K562 (cell line): ENCODE measurements at regions not wholly inside any gene's neighbourhood (a gene's known extent, or its start where the extent isn't known, plus 50 kb on each side); places are given as distances from the start of the nearest gene placed in this dataset.

Experiments used
- ATAC-seq: fragments of 200-7000 bp; cut with Tn5 transposase; 3 replicates; pipeline ENCODE4 v1.9.1; 2020; ENCODE audit warnings: moderate library complexity
- BruUV-seq: library from RNA; stranded (reverse); fragments of 400-500 nt; replicated peaks from 2 replicates; lab custom pipeline; 2021; lab: Mats Ljungman, UMichigan
- CTCF ChIA-PET: fragments of 300-600 bp; formaldehyde crosslinking; extraction: SDS; loops from one replicate; lab custom pipeline; 2021; ENCODE audit warnings: low intra/inter-chr PET ratio; lab: Yijun Ruan, JAX
- POLR2A ChIA-PET: fragments of 300-600, 350-650 bp; sonication (Branson Sonifier 250); formaldehyde crosslinking; extraction: SDS; loops from one replicate; lab custom pipeline; 2021; ENCODE audit warnings: antibody characterized with exemption, inconsistent platforms; lab: Yijun Ruan, JAX
- DNase-seq, 4 experiments: peaks; one replicate each; pipeline versions ENCODE4 v3.0.0 to v3.0.0-alpha.2; 2011 to 2018; ENCODE audit warnings: low spot score in 3 of 4, mixed read lengths in 3 of 4; ENCODE audit errors: extremely low read depth in 1 of 4
- FAIRE-seq: peaks from 2 replicates; lab custom pipeline; 2011; peaks lifted over from hg19 to GRCh38; lab: Jason Lieb, UNC
- H2AFZ ChIP-seq: 2 replicates; pipeline ENCODE4 v1.6.0; 2011; ENCODE audit warnings: low read depth, low read length, control low read depth, inconsistent platforms
- H3K27ac ChIP-seq: fragments of 200-600 bp; 3 replicates; pipeline ENCODE4 v1.8.0; 2011; ENCODE audit warnings: low read depth, mild to moderate bottlenecking, control low read depth, inconsistent platforms, low read length, moderate library complexity, mixed read lengths; ENCODE audit errors: extremely low read depth
- H3K27me3 ChIP-seq, 2 experiments: fragments of 300-600 bp in 1 of 2; 2 replicates in 1 of 2; 3 replicates in 1 of 2; pipeline versions ENCODE4 v1.6.0 to v1.8.0; 2011; ENCODE audit warnings: inconsistent platforms in 2 of 2, low read length in 2 of 2, mild to moderate bottlenecking in 1 of 2, mixed read lengths in 1 of 2, moderate library complexity in 1 of 2; ENCODE audit not compliant: control insufficient read depth in 2 of 2, insufficient read depth in 2 of 2
- H3K36me3 ChIP-seq: fragments of 300-600 bp; 3 replicates; pipeline ENCODE4 v1.8.0; 2011; ENCODE audit warnings: mild to moderate bottlenecking, low read length, inconsistent platforms; ENCODE audit not compliant: control insufficient read depth, insufficient read depth
- H3K4me1 ChIP-seq, 2 experiments: fragments of 200-600 bp in 1 of 2; replicated peaks in 1 of 2; 2 replicates in 1 of 2; 3 replicates in 1 of 2; pipeline versions ENCODE4 v1.5.1 to v1.8.0; 2011; ENCODE audit warnings: inconsistent platforms in 2 of 2, low read length in 2 of 2, mild to moderate bottlenecking in 1 of 2, mixed read lengths in 1 of 2, moderate library complexity in 1 of 2; ENCODE audit not compliant: control insufficient read depth in 2 of 2, insufficient read depth in 2 of 2
- H3K4me2 ChIP-seq: 2 replicates; pipeline ENCODE4 v1.6.1; 2011; ENCODE audit warnings: low read length, control low read depth, inconsistent platforms, mixed read lengths; ENCODE audit not compliant: insufficient read depth
- H3K4me3 ChIP-seq: fragments of 200-600 bp; sonication (generic), shearing (Covaris generic); 2 replicates; pipeline ENCODE4 v1.5.1; 2016; ENCODE audit warnings: control low read depth, inconsistent platforms
- H3K79me2 ChIP-seq: fragments of 200-600 bp; 3 replicates; pipeline ENCODE4 v1.8.0; 2011; ENCODE audit warnings: low read length, inconsistent platforms; ENCODE audit not compliant: control insufficient read depth, insufficient read depth
- H3K9ac ChIP-seq, 2 experiments: 2 replicates each; pipeline versions ENCODE4 v1.6.0 to v1.6.1; 2011; ENCODE audit warnings: low read depth in 2 of 2, low read length in 2 of 2, control low read depth in 1 of 2, inconsistent platforms in 1 of 2, mild to moderate bottlenecking in 1 of 2, mixed read lengths in 1 of 2; ENCODE audit not compliant: insufficient read depth in 1 of 2
- H3K9me1 ChIP-seq: one replicate; pipeline ENCODE4 v1.6.0; 2011; ENCODE audit warnings: inconsistent platforms, mild to moderate bottlenecking, low read length, moderate library complexity; ENCODE audit not compliant: control insufficient read depth, insufficient read depth
- H3K9me3 ChIP-seq: replicated peaks from 2 replicates; pipeline ENCODE4 v1.5.1; 2011; ENCODE audit warnings: low read depth, low read length, inconsistent platforms; ENCODE audit not compliant: control insufficient read depth, insufficient read depth
- H4K20me1 ChIP-seq: replicated peaks from 2 replicates; pipeline ENCODE4 v1.6.1; 2011; ENCODE audit warnings: low read length, inconsistent platforms, mixed read lengths; ENCODE audit not compliant: control insufficient read depth, insufficient read depth
- CBX1 ChIP-seq: sonication (generic); IDR thresholded peaks from 2 replicates; pipeline ENCODE4 v1.6.1; 2016; ENCODE audit warnings: antibody characterized with exemption, low read depth, mild to moderate bottlenecking
- ELF2 ChIP-seq: fragments of 250-450 bp; sonication (Bioruptor Pico); IDR thresholded peaks from 2 replicates; pipeline ENCODE4 v1.5.0; 2021; ENCODE audit warnings: mild to moderate bottlenecking
- FOXA3 ChIP-seq, 2 experiments: fragments of 450-650 bp in 1 of 2; sonication (generic) in 1 of 2; formaldehyde crosslinking; IDR thresholded peaks in 1 of 2; conservative IDR thresholded peaks in 1 of 2; 2 replicates each; pipeline versions ENCODE4 v1.4.0 to v1.8.0; 2020 to 2022; ENCODE audit warnings: mild to moderate bottlenecking in 2 of 2, missing genetic modification reagents in 1 of 2
- GATAD2B ChIP-seq: fragments of 450-650 bp; IDR thresholded peaks from 2 replicates; pipeline ENCODE4 v1.6.1; 2017; ENCODE audit warnings: mild to moderate bottlenecking, borderline replicate concordance
- HDAC2 ChIP-seq: fragments of 450-650 bp; IDR thresholded peaks from 2 replicates; pipeline ENCODE4 v1.6.1; 2016; ENCODE audit warnings: mild to moderate bottlenecking
- HDAC6 ChIP-seq: IDR thresholded peaks from 2 replicates; pipeline ENCODE4 v1.6.1; 2012; ENCODE audit warnings: low read depth, mild to moderate bottlenecking, control low read depth, inconsistent platforms, low read length, moderate library complexity
- HIVEP1 ChIP-seq: fragments of 250-450 bp; sonication (Bioruptor Pico); IDR thresholded peaks from 2 replicates; pipeline ENCODE4 v1.4.0; 2020; ENCODE audit warnings: mild to moderate bottlenecking
- HNRNPK ChIP-seq: fragments of 200-400 bp; formaldehyde crosslinking; IDR thresholded peaks from one replicate; pipeline ENCODE4 v1.6.1; 2018; ENCODE audit warnings: mild to moderate bottlenecking, low read depth, low read length; ENCODE audit not compliant: poor library complexity, severe bottlenecking
- MCM3 ChIP-seq: fragments of 450-650 bp; IDR thresholded peaks from 2 replicates; pipeline ENCODE4 v1.6.1; 2016
- SIN3B ChIP-seq: fragments of 450-650 bp; IDR thresholded peaks from 2 replicates; pipeline ENCODE4 v1.6.1; 2017; ENCODE audit warnings: low read depth, mild to moderate bottlenecking, moderate library complexity
- WGBS: fragments of 100-300 bp; shearing (Covaris generic); methylation state at CpG from one replicate; pipeline ENCODE4 v1.1.6; 2016; ENCODE audit warnings: low coverage, mixed read lengths; ENCODE audit not compliant: insufficient coverage; ENCODE audit errors: missing lambda C conversion rate; 5-methylcytosine and 5-hydroxymethylcytosine counted together
- in situ Hi-C: fragments of 300-500 bp; cut with MboI; formaldehyde crosslinking; loops from 4 replicates; pipeline ENCODE4 v1.15.0; 2018; ENCODE audit warnings: inconsistent platforms, mixed read lengths
- intact Hi-C: fragments of 100-400 bp; cut with micrococcal nuclease; formaldehyde crosslinking; loops from 2 replicates; pipeline ENCODE4 v1.14.2; 2022
- TF ChIP-seq, protein P1 (sequence below): IDR thresholded peaks from 3 replicates; pipeline ENCODE4 v1.6.1; 2011; ENCODE audit warnings: borderline replicate concordance, mild to moderate bottlenecking; ENCODE audit not compliant: insufficient read length, insufficient read depth
- TF ChIP-seq, protein P2 (sequence below): IDR thresholded peaks from 2 replicates; pipeline ENCODE4 v1.6.1; 2016; ENCODE audit warnings: missing genetic modification characterization, missing compliant biosample characterization
- TF ChIP-seq, protein P3 (sequence below): fragments of 250-450 bp; sonication (Bioruptor Pico); IDR thresholded peaks from 2 replicates; pipeline ENCODE4 v1.8.0; 2021; ENCODE audit warnings: mild to moderate bottlenecking, moderate library complexity
- TF ChIP-seq, protein P4 (sequence below): fragments of 250-450 bp; sonication (Bioruptor Pico); IDR thresholded peaks from 2 replicates; pipeline ENCODE4 v1.5.1; 2021; ENCODE audit warnings: mild to moderate bottlenecking
- TF ChIP-seq, protein P5 (sequence below): IDR thresholded peaks from 2 replicates; pipeline ENCODE4 v1.6.1; 2014; ENCODE audit warnings: antibody characterized with exemption

DNA sequence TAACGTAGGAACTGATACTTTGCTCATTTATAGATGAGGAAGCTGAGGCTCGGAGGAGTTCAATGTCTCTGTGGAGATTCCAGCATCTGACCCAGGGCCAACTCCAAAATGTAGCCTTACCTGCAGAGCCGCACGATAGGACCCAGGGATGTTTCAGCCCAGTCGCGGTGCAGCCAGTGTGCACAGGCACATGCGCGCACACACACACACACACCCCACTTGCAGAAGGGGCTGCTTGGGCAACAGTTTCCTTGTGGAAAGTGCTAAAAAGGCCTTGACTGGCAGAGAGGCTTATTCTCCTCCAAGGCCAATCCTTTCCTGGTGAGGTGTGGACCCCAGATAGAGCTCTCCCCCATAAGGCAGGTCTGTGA lies 101.7 kb downstream of the ZFP36L2 start:
- no TSS peak for BruUV-seq
- Histone ChIP-seq H3K9ac (no peak overlapping the region; a peak in 1 of 4 replicates), H3K27me3 (no peaks in the 10 kb centered on the region), H2AFZ (no peak overlapping the region), H3K4me3 (no peak overlapping the region), H3K9me3 (no peaks in the 10 kb centered on the region), H3K27ac (no peak overlapping the region), H3K36me3 (no peaks in the 10 kb centered on the region), H3K4me1 (peaks cover 0 to 17% of the 10 kb centered on the region in 2 experiments; a peak in 3 of 5 replicates), H3K9me1 (no peaks in the 10 kb centered on the region), H3K79me2 (no peaks in the 10 kb centered on the region), H4K20me1 (no peaks in the 10 kb centered on the region), H3K4me2 (no peak overlapping the region)
- FAIRE-seq = no peak
- in situ Hi-C loops = loop anchor here (5.0 to 25.0 kb wide), 2 partner anchors 108 to 287 kb away; no protein-coding TSS in a partner anchor
- no peak for ATAC-seq
- POLR2A ChIA-PET = interaction anchor here (0.7 to 1.0 kb wide), 2 partner anchors 18 to 56 kb away, joined by 3 read pairs; no protein-coding TSS in a partner anchor
- CTCF ChIA-PET = no interaction called here
- DNase-seq = no peak
- WGBS = 67% methylated on average over 4 of the region's 8 CpGs
- intact Hi-C loops = loop anchor here (5.0 kb wide), 1 partner anchor 102 kb away; no protein-coding TSS in a partner anchor
- TF ChIP-seq, protein P1, sequence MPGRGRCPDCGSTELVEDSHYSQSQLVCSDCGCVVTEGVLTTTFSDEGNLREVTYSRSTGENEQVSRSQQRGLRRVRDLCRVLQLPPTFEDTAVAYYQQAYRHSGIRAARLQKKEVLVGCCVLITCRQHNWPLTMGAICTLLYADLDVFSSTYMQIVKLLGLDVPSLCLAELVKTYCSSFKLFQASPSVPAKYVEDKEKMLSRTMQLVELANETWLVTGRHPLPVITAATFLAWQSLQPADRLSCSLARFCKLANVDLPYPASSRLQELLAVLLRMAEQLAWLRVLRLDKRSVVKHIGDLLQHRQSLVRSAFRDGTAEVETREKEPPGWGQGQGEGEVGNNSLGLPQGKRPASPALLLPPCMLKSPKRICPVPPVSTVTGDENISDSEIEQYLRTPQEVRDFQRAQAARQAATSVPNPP = no peak
- no peak for TF ChIP-seq CBX1
- no peak for TF ChIP-seq HDAC6
- TF ChIP-seq FOXA3 (CRISPR knock-in tag; conservative IDR thresholded peaks at IDR 0.05 in 1 of 2, IDR thresholded peaks at IDR 0.05 in 1 of 2) = no peak
- TF ChIP-seq SIN3B = no peak
- TF ChIP-seq, protein P2, sequence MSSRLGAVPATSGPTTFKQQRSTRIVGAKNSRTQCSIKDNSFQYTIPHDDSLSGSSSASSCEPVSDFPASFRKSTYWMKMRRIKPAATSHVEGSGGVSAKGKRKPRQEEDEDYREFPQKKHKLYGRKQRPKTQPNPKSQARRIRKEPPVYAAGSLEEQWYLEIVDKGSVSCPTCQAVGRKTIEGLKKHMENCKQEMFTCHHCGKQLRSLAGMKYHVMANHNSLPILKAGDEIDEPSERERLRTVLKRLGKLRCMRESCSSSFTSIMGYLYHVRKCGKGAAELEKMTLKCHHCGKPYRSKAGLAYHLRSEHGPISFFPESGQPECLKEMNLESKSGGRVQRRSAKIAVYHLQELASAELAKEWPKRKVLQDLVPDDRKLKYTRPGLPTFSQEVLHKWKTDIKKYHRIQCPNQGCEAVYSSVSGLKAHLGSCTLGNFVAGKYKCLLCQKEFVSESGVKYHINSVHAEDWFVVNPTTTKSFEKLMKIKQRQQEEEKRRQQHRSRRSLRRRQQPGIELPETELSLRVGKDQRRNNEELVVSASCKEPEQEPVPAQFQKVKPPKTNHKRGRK (tag) = no peak
- no peak for TF ChIP-seq ELF2
- TF ChIP-seq, protein P3, sequence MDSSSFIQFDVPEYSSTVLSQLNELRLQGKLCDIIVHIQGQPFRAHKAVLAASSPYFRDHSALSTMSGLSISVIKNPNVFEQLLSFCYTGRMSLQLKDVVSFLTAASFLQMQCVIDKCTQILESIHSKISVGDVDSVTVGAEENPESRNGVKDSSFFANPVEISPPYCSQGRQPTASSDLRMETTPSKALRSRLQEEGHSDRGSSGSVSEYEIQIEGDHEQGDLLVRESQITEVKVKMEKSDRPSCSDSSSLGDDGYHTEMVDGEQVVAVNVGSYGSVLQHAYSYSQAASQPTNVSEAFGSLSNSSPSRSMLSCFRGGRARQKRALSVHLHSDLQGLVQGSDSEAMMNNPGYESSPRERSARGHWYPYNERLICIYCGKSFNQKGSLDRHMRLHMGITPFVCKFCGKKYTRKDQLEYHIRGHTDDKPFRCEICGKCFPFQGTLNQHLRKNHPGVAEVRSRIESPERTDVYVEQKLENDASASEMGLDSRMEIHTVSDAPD (CRISPR knock-in tag) = no peak
- no peak for TF ChIP-seq HDAC2
- TF ChIP-seq GATAD2B = no peak
- TF ChIP-seq HIVEP1 (CRISPR knock-in tag) = no peak
- no peak for TF ChIP-seq MCM3
- TF ChIP-seq, protein P4, sequence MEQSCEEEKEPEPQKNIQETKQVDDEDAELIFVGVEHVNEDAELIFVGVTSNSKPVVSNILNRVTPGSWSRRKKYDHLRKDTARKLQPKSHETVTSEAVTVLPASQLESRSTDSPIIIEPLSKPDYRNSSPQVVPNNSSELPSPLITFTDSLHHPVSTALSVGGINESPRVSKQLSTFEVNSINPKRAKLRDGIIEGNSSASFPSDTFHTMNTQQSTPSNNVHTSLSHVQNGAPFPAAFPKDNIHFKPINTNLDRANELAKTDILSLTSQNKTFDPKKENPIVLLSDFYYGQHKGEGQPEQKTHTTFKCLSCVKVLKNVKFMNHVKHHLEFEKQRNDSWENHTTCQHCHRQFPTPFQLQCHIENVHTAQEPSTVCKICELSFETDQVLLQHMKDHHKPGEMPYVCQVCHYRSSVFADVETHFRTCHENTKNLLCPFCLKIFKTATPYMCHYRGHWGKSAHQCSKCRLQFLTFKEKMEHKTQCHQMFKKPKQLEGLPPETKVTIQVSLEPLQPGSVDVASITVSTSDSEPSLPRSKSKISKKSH (CRISPR knock-in tag) = no peak
- no peak for TF ChIP-seq HNRNPK
- TF ChIP-seq, protein P5, sequence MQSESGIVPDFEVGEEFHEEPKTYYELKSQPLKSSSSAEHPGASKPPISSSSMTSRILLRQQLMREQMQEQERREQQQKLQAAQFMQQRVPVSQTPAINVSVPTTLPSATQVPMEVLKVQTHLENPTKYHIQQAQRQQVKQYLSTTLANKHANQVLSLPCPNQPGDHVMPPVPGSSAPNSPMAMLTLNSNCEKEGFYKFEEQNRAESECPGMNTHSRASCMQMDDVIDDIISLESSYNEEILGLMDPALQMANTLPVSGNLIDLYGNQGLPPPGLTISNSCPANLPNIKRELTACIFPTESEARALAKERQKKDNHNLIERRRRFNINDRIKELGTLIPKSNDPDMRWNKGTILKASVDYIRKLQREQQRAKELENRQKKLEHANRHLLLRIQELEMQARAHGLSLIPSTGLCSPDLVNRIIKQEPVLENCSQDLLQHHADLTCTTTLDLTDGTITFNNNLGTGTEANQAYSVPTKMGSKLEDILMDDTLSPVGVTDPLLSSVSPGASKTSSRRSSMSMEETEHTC = no peak
